ENCODE measurements at regions not wholly inside any gene's neighbourhood (a gene's known extent, or its start where the extent isn't known, plus 50 kb on each side); places are given as distances from the start of the nearest gene placed in this dataset.

DNA sequence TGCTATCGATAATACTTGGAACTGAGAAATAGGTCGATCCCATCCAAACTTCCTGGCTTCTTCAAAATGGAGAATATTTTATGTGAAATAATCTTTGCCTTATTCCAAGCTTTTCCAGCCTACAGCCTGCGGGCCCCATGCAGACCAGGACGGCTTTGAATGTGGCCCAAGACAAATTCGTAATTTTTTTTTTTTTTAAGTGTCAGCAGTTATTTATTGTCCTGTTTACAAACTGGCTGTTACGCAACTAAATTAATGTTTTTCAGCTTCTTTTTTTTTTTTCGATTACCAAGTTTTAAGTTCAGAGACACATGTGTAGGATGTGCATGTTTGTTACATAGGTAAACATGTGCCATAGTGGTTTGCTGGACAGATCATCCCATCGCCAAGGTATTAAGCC, 411.7 kb upstream of the EDIL3 start:
- TF ChIP-seq ZNF292 (CRISPR knock-in tag; IDR thresholded peaks at IDR 0.05; ENCODE audit: borderline replicate concordance, low read depth) (no peak), ELF4 (CRISPR knock-in tag; IDR thresholded peaks at IDR 0.05; ENCODE audit: borderline replicate concordance) (no peak), ZNF570 (CRISPR knock-in tag; IDR thresholded peaks at IDR 0.05; ENCODE audit: borderline replicate concordance) (no peak), ZBTB8A (CRISPR knock-in tag; IDR thresholded peaks at IDR 0.05; ENCODE audit: borderline replicate concordance, low read depth) (no peak)

All from HepG2 (cell line).